Endothelial cell of umbilical vein (primary cell): ENCODE measurements at regions not wholly inside any gene's neighbourhood (a gene's known extent, or its start where the extent isn't known, plus 50 kb on each side); places are given as distances from the start of the nearest gene placed in this dataset.

Source experiments
- EZH2 ChIP-seq: IDR thresholded peaks from 2 replicates; pipeline ENCODE4 v1.6.1; 2012; ENCODE audit warnings: borderline replicate concordance, low read depth, mild to moderate bottlenecking, moderate library complexity, low read length, inconsistent platforms; ENCODE audit not compliant: severe bottlenecking
- FOS ChIP-seq: IDR thresholded peaks from 2 replicates; pipeline ENCODE4 v1.6.1; 2011; ENCODE audit warnings: mild to moderate bottlenecking, low read length, moderate library complexity, borderline replicate concordance; ENCODE audit not compliant: insufficient read depth
- GATA2 ChIP-seq: IDR thresholded peaks from 2 replicates; pipeline ENCODE4 v1.7.0; 2011; ENCODE audit warnings: low read depth, mild to moderate bottlenecking, moderate library complexity, mixed read lengths, low read length; ENCODE audit not compliant: insufficient read length, insufficient read depth
- JUN ChIP-seq: IDR thresholded peaks from 2 replicates; pipeline ENCODE4 v1.6.1; 2011; ENCODE audit warnings: borderline replicate concordance, low read depth; ENCODE audit not compliant: insufficient read length, insufficient read depth
- MYC ChIP-seq: IDR thresholded peaks from one replicate; pipeline ENCODE4 v1.6.1; 2011; ENCODE audit warnings: mild to moderate bottlenecking, low read depth, low read length
- POLR2A ChIP-seq: IDR thresholded peaks from 2 replicates; pipeline ENCODE4 v1.6.1; 2012; ENCODE audit warnings: low read depth, mild to moderate bottlenecking, control low read depth, low read length
- POLR2AphosphoS5 ChIP-seq: IDR thresholded peaks from 2 replicates; pipeline ENCODE4 v1.6.1; 2012; ENCODE audit warnings: low read depth, mild to moderate bottlenecking, control low read depth, low read length, moderate library complexity; ENCODE audit not compliant: insufficient read depth
- TF ChIP-seq, protein P1 (sequence below), 2 donors: IDR thresholded peaks; 1 replicate in 1 of 2; 2 replicates in 1 of 2; pipeline ENCODE4 v1.5.1; 2011; ENCODE audit warnings: low read length in 2 of 2, mild to moderate bottlenecking in 2 of 2, moderate library complexity in 2 of 2, control low read depth in 1 of 2, inconsistent platforms in 1 of 2, low read depth in 1 of 2; ENCODE audit not compliant: insufficient read depth in 1 of 2; ENCODE audit errors: extremely low read depth in 1 of 2
- TF ChIP-seq, protein P2 (sequence below): IDR thresholded peaks from 2 replicates; pipeline ENCODE4 v1.6.1; 2011; ENCODE audit not compliant: insufficient read depth, insufficient read length

DNA sequence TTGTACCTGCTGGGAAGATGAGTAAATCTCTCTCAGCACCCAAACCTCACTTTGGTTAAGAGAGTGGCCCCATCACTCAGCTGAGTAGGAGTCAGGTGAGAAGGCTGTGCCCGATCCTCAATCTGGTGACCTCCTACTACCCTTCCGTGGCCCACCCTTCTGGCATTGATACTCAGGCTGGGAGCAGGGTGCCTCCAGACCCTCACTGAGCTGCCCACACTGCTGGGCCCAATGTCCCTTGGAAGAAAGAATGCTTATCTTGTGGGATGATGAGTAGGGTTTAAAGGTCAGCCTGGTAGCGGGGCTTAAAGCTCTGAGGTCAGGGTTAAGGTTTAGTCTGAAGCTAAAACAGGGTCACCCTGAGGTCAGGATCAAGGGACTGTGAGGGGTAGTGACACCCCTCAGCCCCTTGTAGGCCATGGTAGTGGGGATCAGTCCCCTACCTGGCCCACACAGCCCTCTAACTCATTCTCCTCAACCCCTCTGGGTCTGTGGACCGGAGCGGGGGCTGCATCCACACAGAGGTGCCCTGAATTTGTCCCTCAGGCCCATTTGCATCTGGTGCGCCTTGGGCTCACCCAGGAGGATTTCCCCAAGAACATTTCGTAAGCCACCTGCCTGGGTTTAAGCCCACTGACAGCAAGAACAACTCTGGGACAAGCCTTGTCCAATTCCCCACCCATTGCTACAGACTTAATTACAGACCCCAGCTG is 123.8 kb downstream of the CYP26B1 start:
- TF ChIP-seq POLR2A, result no peak
- TF ChIP-seq, protein P1, sequence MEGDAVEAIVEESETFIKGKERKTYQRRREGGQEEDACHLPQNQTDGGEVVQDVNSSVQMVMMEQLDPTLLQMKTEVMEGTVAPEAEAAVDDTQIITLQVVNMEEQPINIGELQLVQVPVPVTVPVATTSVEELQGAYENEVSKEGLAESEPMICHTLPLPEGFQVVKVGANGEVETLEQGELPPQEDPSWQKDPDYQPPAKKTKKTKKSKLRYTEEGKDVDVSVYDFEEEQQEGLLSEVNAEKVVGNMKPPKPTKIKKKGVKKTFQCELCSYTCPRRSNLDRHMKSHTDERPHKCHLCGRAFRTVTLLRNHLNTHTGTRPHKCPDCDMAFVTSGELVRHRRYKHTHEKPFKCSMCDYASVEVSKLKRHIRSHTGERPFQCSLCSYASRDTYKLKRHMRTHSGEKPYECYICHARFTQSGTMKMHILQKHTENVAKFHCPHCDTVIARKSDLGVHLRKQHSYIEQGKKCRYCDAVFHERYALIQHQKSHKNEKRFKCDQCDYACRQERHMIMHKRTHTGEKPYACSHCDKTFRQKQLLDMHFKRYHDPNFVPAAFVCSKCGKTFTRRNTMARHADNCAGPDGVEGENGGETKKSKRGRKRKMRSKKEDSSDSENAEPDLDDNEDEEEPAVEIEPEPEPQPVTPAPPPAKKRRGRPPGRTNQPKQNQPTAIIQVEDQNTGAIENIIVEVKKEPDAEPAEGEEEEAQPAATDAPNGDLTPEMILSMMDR (IDR thresholded peaks at IDR 0.05; ENCODE audit: extremely low read depth in 1 of 2, insufficient read depth in 1 of 2, low read depth in 1 of 2, low read length in 2 of 2), result no peak
- TF ChIP-seq POLR2AphosphoS5, result no peak
- no peak for TF ChIP-seq EZH2
- no peak for TF ChIP-seq JUN
- TF ChIP-seq, protein P2, sequence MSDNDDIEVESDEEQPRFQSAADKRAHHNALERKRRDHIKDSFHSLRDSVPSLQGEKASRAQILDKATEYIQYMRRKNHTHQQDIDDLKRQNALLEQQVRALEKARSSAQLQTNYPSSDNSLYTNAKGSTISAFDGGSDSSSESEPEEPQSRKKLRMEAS, result no peak
- no peak for TF ChIP-seq FOS
- TF ChIP-seq MYC, result no peak
- no peak for TF ChIP-seq GATA2
